Stimulated activated CD4-positive, alpha-beta T cell treated with anti-CD3 and anti-CD28 coated beads, TNF-alpha, amount 100 ng/mL, for 4 hours (primary cell): ENCODE measurements at regions not wholly inside any gene's neighbourhood (a gene's known extent, or its start where the extent isn't known, plus 50 kb on each side); places are given as distances from the start of the nearest gene placed in this dataset.

ENCODE experiments used
- DNase-seq, 3 experiments: peaks; one replicate each; pipeline ENCODE4 v3.0.0-alpha.2; 2020; ENCODE audit warnings: low read depth in 3 of 3

- DNase-seq: peak; percentile 6 to 9 (median 8)
Observed at GRCh38 chr9:89234205-89235067, 55.8 kb upstream of the SHC3 start.

GRCh38 chr9:89236955-89237573 is 58.4 kb upstream of the SHC3 start:
- no peak for DNase-seq

GRCh38 chr9:89238424-89238823 is 59.8 kb upstream of the SHC3 start:
- no peak for DNase-seq

GRCh38 chr9:89243296-89244061 is 64.9 kb upstream of the SHC3 start:
- DNase-seq: no peak

- no peak for DNase-seq
Observed at GRCh38 chr9:89246840-89247239, 64.2 kb upstream of the CKS2 start.

GRCh38 chr9:89247431-89248353 is 63.3 kb upstream of the CKS2 start:
- DNase-seq: no peak

GRCh38 chr9:89249001-89249400 is 62.0 kb upstream of the CKS2 start:
- no peak for DNase-seq

GRCh38 chr9:89252651-89253267 is 58.2 kb upstream of the CKS2 start:
- no peak for DNase-seq

- no peak for DNase-seq
Observed at GRCh38 chr9:89254058-89254772, 56.8 kb upstream of the CKS2 start.

GRCh38 chr9:89254773-89255125 is 56.2 kb upstream of the CKS2 start:
- DNase-seq: no peak

GRCh38 chr9:89256225-89256624 is 54.8 kb upstream of the CKS2 start:
- DNase-seq: no peak

GRCh38 chr9:89256642-89257041 is 54.4 kb upstream of the CKS2 start:
- DNase-seq: no peak

GRCh38 chr9:89260525-89260924 is 50.5 kb upstream of the CKS2 start:
- DNase-seq: no peak
